CD4-positive, alpha-beta T cell treated with Interleukin-6 for 4 hours (primary cell): ENCODE measurements at regions not wholly inside any gene's neighbourhood (a gene's known extent, or its start where the extent isn't known, plus 50 kb on each side); places are given as distances from the start of the nearest gene placed in this dataset.

Experiments used
- DNase-seq: peaks from one replicate; pipeline ENCODE4 v3.0.0-alpha.2; 2020; ENCODE audit warnings: mixed read lengths

DNA sequence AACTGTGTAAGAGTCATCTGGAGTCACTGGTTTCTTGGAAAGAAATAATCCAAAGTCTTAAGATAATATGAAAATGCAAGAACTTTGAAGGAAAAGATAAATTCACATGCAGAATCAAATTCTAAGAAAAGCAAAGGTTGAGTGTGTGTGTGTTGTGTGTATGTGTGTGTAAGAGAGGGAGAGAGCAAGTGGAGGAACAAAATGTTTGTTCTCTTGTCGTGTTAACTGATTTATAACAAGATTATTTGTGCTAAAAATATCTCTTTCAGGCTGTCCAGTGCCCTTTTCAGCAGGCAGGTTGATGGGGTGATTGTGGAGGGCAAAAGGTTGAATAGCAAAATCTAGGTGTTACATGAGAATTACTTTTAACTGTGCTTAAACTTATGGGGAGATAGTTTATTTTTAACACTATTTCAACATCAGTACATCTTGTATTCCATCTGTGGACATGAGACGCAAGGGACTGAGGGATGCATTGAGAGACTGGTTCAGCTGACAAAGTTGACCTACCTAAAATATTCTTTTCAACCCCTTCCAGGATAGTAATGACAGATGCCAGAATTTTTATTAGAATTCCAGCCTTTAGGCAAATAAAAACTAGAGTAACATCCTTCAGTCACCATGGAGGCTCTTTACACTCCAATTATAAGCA is 342.4 kb upstream of the CD180 start:
- no peak for DNase-seq

DNA sequence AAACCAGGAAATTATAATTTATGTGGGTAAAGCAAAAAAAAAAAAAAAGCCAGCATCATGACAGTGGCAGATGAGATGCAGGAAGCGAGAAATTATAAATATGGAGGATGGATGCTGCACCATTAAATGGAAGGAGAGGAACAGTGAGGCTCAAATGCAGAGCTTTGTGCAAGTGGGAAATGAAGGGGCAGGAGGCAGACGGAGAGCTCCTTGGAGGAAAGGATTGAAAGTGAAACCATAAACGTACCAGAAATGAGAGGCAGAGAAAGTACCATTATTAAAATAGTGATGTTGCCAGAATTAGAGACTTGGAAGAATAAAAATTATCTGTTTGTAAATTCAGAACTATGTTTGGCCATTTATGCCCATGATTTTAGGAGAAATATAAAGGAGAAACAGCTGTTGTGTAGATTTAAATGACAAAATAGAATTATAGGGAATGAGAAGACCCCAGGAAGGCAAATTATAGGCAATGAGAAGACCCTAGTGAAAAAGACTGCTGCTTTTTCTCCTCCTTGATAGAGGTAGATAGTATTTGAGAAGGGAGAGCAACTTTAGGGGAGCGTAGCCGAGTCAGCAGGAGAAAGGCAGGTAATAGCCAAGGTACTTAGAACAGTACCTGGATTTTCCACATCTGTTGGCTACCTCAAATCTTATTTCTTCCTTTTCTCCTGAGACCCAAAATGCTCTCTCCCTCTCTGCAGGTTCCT is 341.0 kb upstream of the CD180 start:
- DNase-seq = peak; percentile 9

DNA sequence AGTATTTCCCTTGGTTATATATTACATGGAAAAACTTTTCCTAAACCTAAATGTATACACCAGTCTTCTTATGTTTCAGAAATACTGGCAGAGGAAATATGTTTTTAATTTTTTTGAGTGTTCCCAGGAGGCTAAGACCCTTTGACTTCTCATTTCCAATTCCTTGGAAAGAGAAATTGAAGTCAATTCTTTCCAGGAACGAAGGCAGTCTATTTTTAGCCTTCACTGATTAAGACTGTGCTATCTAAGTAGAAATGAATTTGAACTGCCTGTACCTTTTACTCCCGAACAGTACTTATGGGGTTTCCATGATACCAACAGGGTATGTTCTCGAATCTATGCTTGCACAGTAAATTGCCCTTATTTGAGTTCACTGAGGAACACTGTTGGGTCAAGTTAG is 340.3 kb upstream of the CD180 start:
- no peak for DNase-seq

- no peak for DNase-seq
Observed at GRCh38 chr5:67530609-67531255, 334.1 kb upstream of the CD180 start.

DNA sequence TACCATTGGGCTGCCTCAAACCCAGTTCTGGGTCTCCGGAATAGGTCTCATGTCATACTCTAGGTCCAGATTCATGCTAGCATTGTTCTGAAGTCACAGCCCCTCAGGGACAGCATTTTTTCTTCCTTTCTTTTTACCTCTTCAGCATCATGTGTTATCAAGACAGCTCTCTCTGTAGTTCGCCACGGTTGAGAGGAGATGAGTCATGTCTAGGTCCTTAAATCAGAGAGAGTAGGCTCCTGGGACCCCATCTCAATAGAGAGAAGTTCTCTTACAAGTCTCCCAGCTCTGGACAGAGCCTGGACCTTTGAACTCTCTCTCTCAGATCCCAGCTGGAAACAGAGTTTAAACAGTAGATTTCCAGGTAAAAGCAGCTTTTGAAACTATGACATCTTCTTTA is 332.4 kb upstream of the CD180 start:
- no peak for DNase-seq

GRCh38 chr5:67526793-67527192 is 330.2 kb upstream of the CD180 start:
- DNase-seq = no peak

- DNase-seq = no peak
Observed at GRCh38 chr5:67520161-67520908, 323.7 kb upstream of the CD180 start.

- no peak for DNase-seq
Observed at GRCh38 chr5:67518227-67518626, 321.6 kb upstream of the CD180 start.

GRCh38 chr5:67516948-67517565 is 320.5 kb upstream of the CD180 start:
- no peak for DNase-seq

GRCh38 chr5:67515762-67516161 is 319.2 kb upstream of the CD180 start:
- DNase-seq = no peak

- peak; percentile 61 for DNase-seq
Observed at GRCh38 chr5:67515020-67515689, 318.6 kb upstream of the CD180 start.

DNA sequence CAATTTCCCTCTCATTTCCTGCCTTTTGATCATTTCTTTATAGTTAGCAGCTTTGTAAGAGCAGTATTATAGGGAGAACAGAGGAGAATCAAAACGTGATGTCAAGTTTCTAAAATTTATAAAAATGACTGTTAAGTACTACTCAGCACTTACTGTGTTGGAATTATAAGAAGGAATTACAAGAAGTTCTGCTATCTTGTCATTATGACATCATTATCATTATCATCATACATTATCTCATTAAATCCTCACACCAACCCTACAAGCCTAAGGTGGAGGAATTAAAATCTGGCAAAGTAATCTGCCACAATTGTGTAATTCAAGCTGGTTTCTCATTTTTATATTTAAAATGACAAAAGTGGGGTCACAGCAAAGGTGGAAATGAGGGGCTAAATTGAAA is 316.2 kb upstream of the CD180 start:
- DNase-seq = no peak

GRCh38 chr5:67511911-67512310 is 315.3 kb upstream of the CD180 start:
- no peak for DNase-seq

DNA sequence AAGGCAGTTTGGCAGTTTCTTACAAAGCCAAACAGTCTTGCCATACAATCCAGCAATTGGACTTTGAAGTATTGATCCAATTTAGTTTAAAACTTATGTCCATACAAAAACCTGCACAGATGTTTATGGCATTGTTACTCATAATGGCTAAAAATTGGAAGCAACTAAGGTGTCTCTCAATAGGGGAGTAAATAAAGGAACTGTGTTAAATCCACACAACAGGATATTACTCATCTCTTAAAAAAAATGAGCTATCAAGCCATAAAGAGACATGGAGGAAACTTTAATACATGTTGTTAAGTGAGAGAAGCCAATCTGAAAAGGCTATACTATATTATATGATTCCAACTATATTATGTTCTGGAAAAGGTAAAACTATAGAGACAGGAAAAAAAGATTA is 313.6 kb upstream of the CD180 start:
- no peak for DNase-seq

- DNase-seq = no peak
Observed at GRCh38 chr5:67509402-67510186, 313.0 kb upstream of the CD180 start.

GRCh38 chr5:67506241-67506640 is 309.6 kb upstream of the CD180 start:
- no peak for DNase-seq

DNA sequence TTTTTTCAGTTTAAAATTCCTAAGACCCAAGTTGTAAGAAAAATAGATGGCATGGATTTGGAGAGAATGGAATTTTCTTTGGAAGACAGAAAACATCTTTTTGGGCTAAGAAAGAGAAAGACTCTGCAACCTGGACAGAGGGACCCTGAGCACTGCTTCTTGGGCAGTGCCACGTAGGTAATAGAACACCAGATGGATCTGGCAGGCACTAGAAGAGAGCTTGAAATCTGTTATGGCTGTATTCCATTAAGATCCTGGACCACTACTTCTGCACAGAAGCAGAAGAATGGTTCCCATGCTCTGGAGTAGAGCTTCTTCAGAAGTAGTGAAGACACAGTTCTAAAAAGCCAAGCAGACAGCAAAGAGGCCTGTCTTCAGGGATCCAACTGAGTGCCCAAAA is 306.4 kb upstream of the CD180 start:
- no peak for DNase-seq

DNA sequence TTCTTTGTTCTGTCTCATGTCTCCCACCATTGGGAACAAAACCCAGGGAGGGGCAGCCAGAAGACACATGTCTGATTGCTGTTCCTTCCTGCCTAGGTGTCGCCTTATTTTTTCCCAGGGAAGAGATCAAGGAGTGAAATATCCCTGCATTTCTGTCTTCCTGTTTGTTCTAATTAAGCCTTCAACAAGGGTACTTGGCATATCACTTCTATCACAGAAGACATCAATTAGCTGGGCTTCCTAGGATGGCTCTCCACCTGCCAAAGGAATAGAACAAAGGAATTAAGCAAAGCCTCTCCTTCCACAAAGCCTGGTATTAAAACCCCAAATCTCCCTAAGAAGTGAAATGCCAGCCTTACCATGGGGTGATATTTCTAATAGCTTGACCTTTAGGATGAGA is 299.5 kb upstream of the CD180 start:
- DNase-seq = no peak

GRCh38 chr5:67495072-67495471 is 298.5 kb upstream of the CD180 start:
- DNase-seq = no peak

DNA sequence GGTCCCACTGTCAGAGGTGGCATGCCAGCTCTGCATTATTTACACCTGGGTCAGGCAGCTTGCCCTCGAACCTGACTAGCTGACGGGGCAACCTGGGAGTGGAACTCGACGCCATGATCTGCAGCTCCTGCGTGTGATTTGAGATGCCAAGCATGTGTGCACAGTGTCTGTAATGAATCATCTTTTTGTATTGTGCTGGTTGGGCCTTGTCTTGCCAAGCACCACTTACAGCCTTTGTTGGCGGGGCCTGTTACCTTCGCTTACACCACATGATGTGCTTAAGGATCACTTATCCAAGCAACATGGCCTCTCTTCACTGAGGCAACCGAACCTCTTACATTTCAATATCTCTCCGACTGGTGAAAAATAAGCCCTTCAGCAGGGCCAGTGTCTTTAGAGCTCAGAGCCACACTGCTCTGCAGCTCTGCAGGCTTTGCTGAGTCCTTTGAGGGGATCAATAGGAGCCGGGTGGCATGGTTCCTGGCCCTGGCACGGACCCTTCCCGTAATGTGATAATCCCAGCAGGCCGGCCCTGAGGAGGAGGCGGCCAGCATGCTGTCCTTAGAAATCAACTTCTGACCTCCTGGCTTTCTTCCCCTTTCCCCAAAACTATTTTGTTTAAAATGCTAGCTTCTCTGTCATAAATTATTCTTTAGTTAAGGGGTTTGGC is 297.7 kb upstream of the CD180 start:
- no peak for DNase-seq

DNA sequence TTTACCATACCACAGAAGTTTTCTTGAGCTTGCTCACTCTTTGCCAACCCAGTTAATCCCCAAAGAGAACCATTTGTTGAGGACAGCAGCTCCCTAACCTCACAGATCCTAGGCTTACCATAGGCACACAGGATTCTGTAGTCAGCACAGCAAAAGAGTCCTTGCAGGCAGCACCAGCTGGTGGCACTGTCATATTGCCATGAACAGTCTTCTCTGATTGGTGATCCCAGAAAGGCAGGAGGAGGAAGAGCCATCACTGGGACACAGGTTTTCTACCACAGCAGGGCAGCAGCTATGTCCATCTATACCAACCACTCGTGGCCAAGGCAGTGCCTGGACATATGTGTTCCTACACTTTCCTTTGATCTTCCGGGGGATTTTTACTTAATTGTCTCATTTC is 297.1 kb upstream of the CD180 start:
- peak; percentile 18 for DNase-seq
